Fibroblast of skin of right quadriceps (primary cell): ENCODE measurements at regions not wholly inside any gene's neighbourhood (a gene's known extent, or its start where the extent isn't known, plus 50 kb on each side); places are given as distances from the start of the nearest gene placed in this dataset.

Experiments
- DNase-seq: peaks from one replicate; pipeline ENCODE4 v3.0.0-alpha.2; 2013

GRCh38 chr17:73958453-73958852 is 245.0 kb upstream of the RPL38 start:
- DNase-seq: no peak

- no peak for DNase-seq
These were observed 243.0 kb upstream of the RPL38 start for GRCh38 chr17:73960469-73960868.

- DNase-seq: no peak
These were observed 241.2 kb upstream of the RPL38 start for GRCh38 chr17:73962308-73962707.

GRCh38 chr17:73968680-73969079 is 234.8 kb upstream of the RPL38 start:
- DNase-seq: no peak

GRCh38 chr17:73969956-73970355 is 233.5 kb upstream of the RPL38 start:
- DNase-seq: no peak

GRCh38 chr17:73971127-73971526 is 232.4 kb upstream of the RPL38 start:
- no peak for DNase-seq

- DNase-seq: no peak
These were observed 231.4 kb upstream of the RPL38 start for GRCh38 chr17:73972056-73972455.

- no peak for DNase-seq
These were observed 230.6 kb upstream of the RPL38 start for GRCh38 chr17:73972901-73973300.

- DNase-seq: no peak
These were observed 229.7 kb upstream of the RPL38 start for GRCh38 chr17:73973586-73974409.

GRCh38 chr17:73974536-73974935 is 228.9 kb upstream of the RPL38 start:
- no peak for DNase-seq

- DNase-seq: no peak
These were observed 227.3 kb upstream of the RPL38 start for GRCh38 chr17:73976147-73976546.

GRCh38 chr17:73976676-73977521 is 226.6 kb upstream of the RPL38 start:
- DNase-seq: peak; percentile 8

GRCh38 chr17:73980517-73980916 is 223.0 kb upstream of the RPL38 start:
- DNase-seq: no peak

GRCh38 chr17:73982871-73983270 is 220.6 kb upstream of the RPL38 start:
- DNase-seq: no peak

GRCh38 chr17:73983621-73984400 is 219.7 kb upstream of the RPL38 start:
- DNase-seq: no peak

- no peak for DNase-seq
These were observed 218.5 kb upstream of the RPL38 start for GRCh38 chr17:73984941-73985340.

GRCh38 chr17:73985466-73986015 is 217.9 kb upstream of the RPL38 start:
- DNase-seq: no peak

GRCh38 chr17:73986641-73987177 is 216.8 kb upstream of the RPL38 start:
- DNase-seq: no peak

GRCh38 chr17:73987395-73987794 is 216.1 kb upstream of the RPL38 start:
- DNase-seq: no peak

GRCh38 chr17:73987845-73988509 is 215.5 kb upstream of the RPL38 start:
- DNase-seq: no peak

- DNase-seq: no peak
These were observed 213.8 kb upstream of the RPL38 start for GRCh38 chr17:73989671-73990070.

- no peak for DNase-seq
These were observed 213.2 kb upstream of the RPL38 start for GRCh38 chr17:73990290-73990689.
